Peyer's patch (tissue), 4 donors: ENCODE measurements at regions not wholly inside any gene's neighbourhood (a gene's known extent, or its start where the extent isn't known, plus 50 kb on each side); places are given as distances from the start of the nearest gene placed in this dataset.

ENCODE experiments used
- POLR2A ChIP-seq, 2 donors: fragments of 450-650 bp; IDR thresholded peaks; one replicate each; pipeline ENCODE4 v1.5.1; 2017; ENCODE audit warnings: antibody characterized with exemption in 2 of 2, mild to moderate bottlenecking in 2 of 2, moderate library complexity in 2 of 2
- TF ChIP-seq, protein P1 (sequence below), 6 experiments: fragments of 450-650 bp in 4 of 6; fragments of 200-600 bp in 2 of 6; sonication (generic) in 1 of 6; IDR thresholded peaks; one replicate each; pipeline ENCODE4 v1.5.1; 2017 to 2019; ENCODE audit warnings: antibody characterized with exemption in 6 of 6, mild to moderate bottlenecking in 3 of 6, moderate library complexity in 1 of 6

DNA sequence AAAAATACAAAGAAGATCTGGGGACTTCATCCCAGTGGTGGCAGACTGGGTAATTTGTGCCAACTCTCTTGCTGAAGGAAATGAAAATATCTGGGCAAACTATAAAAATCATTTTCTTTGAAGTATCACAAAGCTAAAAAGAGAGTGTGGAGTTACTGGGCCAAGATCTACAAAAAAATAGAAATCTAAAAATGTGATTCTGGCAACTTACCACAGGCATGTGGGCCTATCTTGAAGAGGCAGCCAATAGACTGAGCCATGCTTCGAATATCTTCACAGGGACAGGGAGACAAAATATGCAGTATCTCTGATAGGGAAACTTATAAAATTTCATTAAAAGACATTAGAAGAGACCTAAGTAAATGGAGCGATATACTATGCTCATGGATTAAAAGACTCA is 168.8 kb downstream of the RCHY1 start:
- TF ChIP-seq POLR2A (IDR thresholded peaks at IDR 0.05): no peak
- TF ChIP-seq, protein P1, sequence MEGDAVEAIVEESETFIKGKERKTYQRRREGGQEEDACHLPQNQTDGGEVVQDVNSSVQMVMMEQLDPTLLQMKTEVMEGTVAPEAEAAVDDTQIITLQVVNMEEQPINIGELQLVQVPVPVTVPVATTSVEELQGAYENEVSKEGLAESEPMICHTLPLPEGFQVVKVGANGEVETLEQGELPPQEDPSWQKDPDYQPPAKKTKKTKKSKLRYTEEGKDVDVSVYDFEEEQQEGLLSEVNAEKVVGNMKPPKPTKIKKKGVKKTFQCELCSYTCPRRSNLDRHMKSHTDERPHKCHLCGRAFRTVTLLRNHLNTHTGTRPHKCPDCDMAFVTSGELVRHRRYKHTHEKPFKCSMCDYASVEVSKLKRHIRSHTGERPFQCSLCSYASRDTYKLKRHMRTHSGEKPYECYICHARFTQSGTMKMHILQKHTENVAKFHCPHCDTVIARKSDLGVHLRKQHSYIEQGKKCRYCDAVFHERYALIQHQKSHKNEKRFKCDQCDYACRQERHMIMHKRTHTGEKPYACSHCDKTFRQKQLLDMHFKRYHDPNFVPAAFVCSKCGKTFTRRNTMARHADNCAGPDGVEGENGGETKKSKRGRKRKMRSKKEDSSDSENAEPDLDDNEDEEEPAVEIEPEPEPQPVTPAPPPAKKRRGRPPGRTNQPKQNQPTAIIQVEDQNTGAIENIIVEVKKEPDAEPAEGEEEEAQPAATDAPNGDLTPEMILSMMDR (IDR thresholded peaks at IDR 0.05): no peak
